ENCODE measurements at regions not wholly inside any gene's neighbourhood (a gene's known extent, or its start where the extent isn't known, plus 50 kb on each side); places are given as distances from the start of the nearest gene placed in this dataset.

DNA sequence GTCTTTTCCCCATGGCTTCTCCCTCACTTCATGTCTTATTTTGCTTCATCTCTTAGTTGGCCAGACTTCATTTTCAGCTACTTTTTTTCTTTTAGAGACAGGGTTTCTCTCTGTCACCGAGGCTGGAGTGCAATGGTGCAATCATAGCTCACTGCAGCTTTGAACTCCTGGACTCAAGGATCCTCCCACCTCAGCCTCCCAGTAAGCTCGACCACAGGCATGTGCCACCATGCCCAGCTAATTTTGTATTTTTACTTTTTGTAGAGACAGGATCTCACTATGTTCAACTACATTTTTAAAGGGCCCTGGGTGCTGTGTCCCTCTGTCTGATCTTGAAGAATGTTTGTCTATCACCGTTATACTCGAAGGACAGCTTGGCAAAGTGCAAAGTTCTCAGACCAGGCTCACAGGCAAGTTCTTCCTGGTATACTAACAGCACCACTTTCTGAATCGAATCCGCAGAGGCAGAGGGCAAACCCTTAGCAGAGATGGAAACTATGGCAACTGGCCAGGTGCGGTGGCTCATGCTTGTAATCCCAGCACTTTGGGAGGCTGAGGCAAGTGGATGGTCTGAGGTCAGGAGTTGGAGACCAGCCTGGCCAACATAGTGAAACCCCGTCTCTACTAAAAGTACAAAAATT, 60.9 kb downstream of the SOWAHC start:
- TF ChIP-seq, protein P1, sequence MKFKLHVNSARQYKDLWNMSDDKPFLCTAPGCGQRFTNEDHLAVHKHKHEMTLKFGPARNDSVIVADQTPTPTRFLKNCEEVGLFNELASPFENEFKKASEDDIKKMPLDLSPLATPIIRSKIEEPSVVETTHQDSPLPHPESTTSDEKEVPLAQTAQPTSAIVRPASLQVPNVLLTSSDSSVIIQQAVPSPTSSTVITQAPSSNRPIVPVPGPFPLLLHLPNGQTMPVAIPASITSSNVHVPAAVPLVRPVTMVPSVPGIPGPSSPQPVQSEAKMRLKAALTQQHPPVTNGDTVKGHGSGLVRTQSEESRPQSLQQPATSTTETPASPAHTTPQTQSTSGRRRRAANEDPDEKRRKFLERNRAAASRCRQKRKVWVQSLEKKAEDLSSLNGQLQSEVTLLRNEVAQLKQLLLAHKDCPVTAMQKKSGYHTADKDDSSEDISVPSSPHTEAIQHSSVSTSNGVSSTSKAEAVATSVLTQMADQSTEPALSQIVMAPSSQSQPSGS (tag by site-specific recombination; IDR thresholded peaks at IDR 0.05; ENCODE audit: low read depth) = no peak
- TF ChIP-seq, protein P2, sequence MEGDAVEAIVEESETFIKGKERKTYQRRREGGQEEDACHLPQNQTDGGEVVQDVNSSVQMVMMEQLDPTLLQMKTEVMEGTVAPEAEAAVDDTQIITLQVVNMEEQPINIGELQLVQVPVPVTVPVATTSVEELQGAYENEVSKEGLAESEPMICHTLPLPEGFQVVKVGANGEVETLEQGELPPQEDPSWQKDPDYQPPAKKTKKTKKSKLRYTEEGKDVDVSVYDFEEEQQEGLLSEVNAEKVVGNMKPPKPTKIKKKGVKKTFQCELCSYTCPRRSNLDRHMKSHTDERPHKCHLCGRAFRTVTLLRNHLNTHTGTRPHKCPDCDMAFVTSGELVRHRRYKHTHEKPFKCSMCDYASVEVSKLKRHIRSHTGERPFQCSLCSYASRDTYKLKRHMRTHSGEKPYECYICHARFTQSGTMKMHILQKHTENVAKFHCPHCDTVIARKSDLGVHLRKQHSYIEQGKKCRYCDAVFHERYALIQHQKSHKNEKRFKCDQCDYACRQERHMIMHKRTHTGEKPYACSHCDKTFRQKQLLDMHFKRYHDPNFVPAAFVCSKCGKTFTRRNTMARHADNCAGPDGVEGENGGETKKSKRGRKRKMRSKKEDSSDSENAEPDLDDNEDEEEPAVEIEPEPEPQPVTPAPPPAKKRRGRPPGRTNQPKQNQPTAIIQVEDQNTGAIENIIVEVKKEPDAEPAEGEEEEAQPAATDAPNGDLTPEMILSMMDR (tag by site-specific recombination; IDR thresholded peaks at IDR 0.05) = no peak
- no peak for TF ChIP-seq ZBTB17 (tag by site-specific recombination; IDR thresholded peaks at IDR 0.05)
- TF ChIP-seq KLF16 (tag by site-specific recombination; IDR thresholded peaks at IDR 0.05) = no peak

Measured in HEK293 (cell line).